Stimulated activated CD8-positive, alpha-beta memory T cell treated with anti-CD3 and anti-CD28 coated beads, Interleukin-7, amount 100 ng/mL, for 1 hour (primary cell): ENCODE measurements at regions not wholly inside any gene's neighbourhood (a gene's known extent, or its start where the extent isn't known, plus 50 kb on each side); places are given as distances from the start of the nearest gene placed in this dataset.
"Not testable (repeated sequence)": the region's sequence is repeated elsewhere in the genome, so short reads cannot be mapped to it uniquely, and the experiment has no call there.

ENCODE experiments used
- DNase-seq, 2 donors: peaks; one replicate each; pipeline ENCODE4 v3.0.0-alpha.2; 2020; ENCODE audit warnings: low read depth in 2 of 2

- no peak for DNase-seq
Measured at GRCh38 chr5:56763711-56764466, 51.5 kb upstream of the MAP3K1 start.

- no peak for DNase-seq
Measured at GRCh38 chr5:56763182-56763581, 52.2 kb upstream of the MAP3K1 start.

GRCh38 chr5:56761151-56761885 lies 54.0 kb upstream of the MAP3K1 start:
- no peak for DNase-seq

GRCh38 chr5:56760723-56761122 lies 54.6 kb upstream of the MAP3K1 start:
- no peak for DNase-seq

GRCh38 chr5:56759521-56760216 lies 55.7 kb upstream of the MAP3K1 start:
- DNase-seq, result no peak

- no peak for DNase-seq
Measured at GRCh38 chr5:56757077-56757476, 58.3 kb upstream of the MAP3K1 start.

GRCh38 chr5:56755036-56755555 lies 60.3 kb upstream of the MAP3K1 start:
- DNase-seq, result no peak

GRCh38 chr5:56753588-56753987 lies 61.8 kb upstream of the MAP3K1 start:
- DNase-seq, result not testable (repeated sequence)

- DNase-seq, result no peak
Measured at GRCh38 chr5:56751572-56752313, 63.6 kb upstream of the MAP3K1 start.

- no peak for DNase-seq
Measured at GRCh38 chr5:56749842-56750241, 65.5 kb upstream of the MAP3K1 start.

- DNase-seq, result no peak
Measured at GRCh38 chr5:56746553-56747339, 68.6 kb upstream of the MAP3K1 start.

GRCh38 chr5:56745864-56746263 lies 69.5 kb upstream of the MAP3K1 start:
- DNase-seq, result no peak

- no peak for DNase-seq
Measured at GRCh38 chr5:56740868-56741267, 74.5 kb upstream of the MAP3K1 start.

- no peak for DNase-seq
Measured at GRCh38 chr5:56739990-56740389, 75.4 kb upstream of the MAP3K1 start.

- DNase-seq, result no peak
Measured at GRCh38 chr5:56737951-56738606, 77.3 kb upstream of the MAP3K1 start.

- no peak for DNase-seq
Measured at GRCh38 chr5:56737002-56737621, 78.2 kb upstream of the MAP3K1 start.

GRCh38 chr5:56735849-56736641 lies 79.3 kb upstream of the MAP3K1 start:
- DNase-seq, result no peak

- no peak for DNase-seq
Measured at GRCh38 chr5:56734091-56734694, 81.2 kb upstream of the MAP3K1 start.

- DNase-seq, result no peak
Measured at GRCh38 chr5:56733580-56733979, 81.8 kb upstream of the MAP3K1 start.
